NCI-H69 (cell line): ENCODE measurements at regions not wholly inside any gene's neighbourhood (a gene's known extent, or its start where the extent isn't known, plus 50 kb on each side); places are given as distances from the start of the nearest gene placed in this dataset.

Experiments used
- DNase-seq: peaks from one replicate; lab custom pipeline; 2025; lab: John Stamatoyannopoulos, UW

GRCh38 chr4:138964716-138965426, 50.7 kb upstream of the NOCT start:
- DNase-seq: no peak

- DNase-seq: no peak
Measured at GRCh38 chr4:138963412-138963811, 52.2 kb upstream of the NOCT start.

GRCh38 chr4:138961664-138962063, 53.9 kb upstream of the NOCT start:
- DNase-seq: no peak

GRCh38 chr4:138961129-138961528, 54.5 kb upstream of the NOCT start:
- DNase-seq: no peak

GRCh38 chr4:138960175-138960710, 55.3 kb upstream of the NOCT start:
- no peak for DNase-seq

GRCh38 chr4:138959097-138959815, 56.3 kb upstream of the NOCT start:
- DNase-seq: no peak

- no peak for DNase-seq
Measured at GRCh38 chr4:138958519-138958918, 57.1 kb upstream of the NOCT start.

- DNase-seq: no peak
Measured at GRCh38 chr4:138957302-138957701, 58.3 kb upstream of the NOCT start.

GRCh38 chr4:138954428-138954827, 61.2 kb upstream of the NOCT start:
- DNase-seq: peak; percentile 16

GRCh38 chr4:138953961-138954371, 61.6 kb upstream of the NOCT start:
- no peak for DNase-seq

GRCh38 chr4:138952411-138952810, 63.2 kb upstream of the NOCT start:
- DNase-seq: no peak

GRCh38 chr4:138951764-138952163, 63.8 kb upstream of the NOCT start:
- DNase-seq: no peak

- no peak for DNase-seq
Measured at GRCh38 chr4:138949866-138950265, 65.7 kb upstream of the NOCT start.

- no peak for DNase-seq
Measured at GRCh38 chr4:138948918-138949317, 66.7 kb upstream of the NOCT start.

GRCh38 chr4:138946306-138946705, 69.3 kb upstream of the NOCT start:
- DNase-seq: no peak

- DNase-seq: no peak
Measured at GRCh38 chr4:138945840-138946239, 69.7 kb upstream of the NOCT start.

GRCh38 chr4:138945401-138945800, 70.2 kb upstream of the NOCT start:
- DNase-seq: no peak

GRCh38 chr4:138943893-138944292, 71.7 kb upstream of the NOCT start:
- DNase-seq: no peak

GRCh38 chr4:138941037-138941436, 74.5 kb upstream of the NOCT start:
- no peak for DNase-seq

- no peak for DNase-seq
Measured at GRCh38 chr4:138939960-138940359, 75.6 kb upstream of the NOCT start.

GRCh38 chr4:138938366-138938690, 77.3 kb upstream of the NOCT start:
- DNase-seq: peak; percentile 65

- no peak for DNase-seq
Measured at GRCh38 chr4:138935135-138935807, 80.3 kb upstream of the NOCT start.

- DNase-seq: no peak
Measured at GRCh38 chr4:138927072-138927471, 88.5 kb upstream of the NOCT start.
